Peyer's patch (tissue), 4 donors: ENCODE measurements at regions not wholly inside any gene's neighbourhood (a gene's known extent, or its start where the extent isn't known, plus 50 kb on each side); places are given as distances from the start of the nearest gene placed in this dataset.

Experiments
- CTCF ChIP-seq, 6 experiments: fragments of 450-650 bp in 4 of 6; fragments of 200-600 bp in 2 of 6; sonication (generic) in 1 of 6; IDR thresholded peaks; one replicate each; pipeline ENCODE4 v1.5.1; 2017 to 2019; ENCODE audit warnings: antibody characterized with exemption in 6 of 6, mild to moderate bottlenecking in 3 of 6, moderate library complexity in 1 of 6
- POLR2A ChIP-seq, 2 donors: fragments of 450-650 bp; IDR thresholded peaks; one replicate each; pipeline ENCODE4 v1.5.1; 2017; ENCODE audit warnings: antibody characterized with exemption in 2 of 2, mild to moderate bottlenecking in 2 of 2, moderate library complexity in 2 of 2

GRCh38 chr10:128484041-128484440, 357.8 kb upstream of the MKI67 start:
- TF ChIP-seq CTCF (IDR thresholded peaks at IDR 0.05) (no peak), POLR2A (IDR thresholded peaks at IDR 0.05) (no peak)
